ENCODE measurements at regions not wholly inside any gene's neighbourhood (a gene's known extent, or its start where the extent isn't known, plus 50 kb on each side); places are given as distances from the start of the nearest gene placed in this dataset.
A peak's percentile ranks its signal among the peaks of the same experiment; 100 is the strongest.

- TF ChIP-seq ZBTB40 (IDR thresholded peaks at IDR 0.05) (peak; percentile 67), ZBTB40 (CRISPR knock-in tag; IDR thresholded peaks at IDR 0.05) (no peak), CBX1 (IDR thresholded peaks at IDR 0.05; ENCODE audit: low read depth) (peak; percentile 61; the same call in 1 of the 2 replicates), JUN (IDR thresholded peaks at IDR 0.05; ENCODE audit: borderline replicate concordance, low read depth, low read length) (no peak), JUN (CRISPR knock-in tag; IDR thresholded peaks at IDR 0.05; ENCODE audit: borderline replicate concordance) (0 out of 2 replicates have a peak, but pooled peaks have one; percentile 39), REST (IDR thresholded peaks at IDR 0.05; ENCODE audit: borderline replicate concordance) (peak; percentile 78), REST (CRISPR knock-in tag; IDR thresholded peaks at IDR 0.05; ENCODE audit: low read depth) (peak; percentile 66; the same call in 1 of the 2 replicates)
These were observed 90.2 kb downstream of the DMRTA2 start (continued) for GRCh38 chr1:50332941-50333594.
